Subcutaneous abdominal adipose tissue (tissue), 5 donors: ENCODE measurements at regions not wholly inside any gene's neighbourhood (a gene's known extent, or its start where the extent isn't known, plus 50 kb on each side); places are given as distances from the start of the nearest gene placed in this dataset.

Experiments used
- H3K27ac ChIP-seq: one replicate; pipeline ENCODE4 v1.7.0; 2013; ENCODE audit warnings: low read depth, mild to moderate bottlenecking, inconsistent platforms, low read length, moderate library complexity
- H3K27me3 ChIP-seq, 5 donors: one replicate each; pipeline ENCODE4 v1.7.0; 2013; ENCODE audit warnings: low read length in 5 of 5, inconsistent platforms in 1 of 5; ENCODE audit not compliant: control insufficient read depth in 5 of 5, insufficient read depth in 4 of 5
- H3K36me3 ChIP-seq, 5 donors: one replicate each; pipeline ENCODE4 v1.7.0; 2013; ENCODE audit warnings: low read length in 5 of 5; ENCODE audit not compliant: control insufficient read depth in 5 of 5, insufficient read depth in 5 of 5
- H3K4me1 ChIP-seq, 5 donors: one replicate each; pipeline ENCODE4 v1.7.0; 2013; ENCODE audit warnings: low read length in 5 of 5, mild to moderate bottlenecking in 3 of 5, moderate library complexity in 1 of 5; ENCODE audit not compliant: control insufficient read depth in 5 of 5, insufficient read depth in 5 of 5
- H3K4me3 ChIP-seq, 5 donors: one replicate each; pipeline ENCODE4 v1.7.0; 2013; ENCODE audit warnings: low read length in 5 of 5, low read depth in 1 of 5
- H3K9ac ChIP-seq, 5 donors: one replicate each; pipeline ENCODE4 v1.7.0; 2013; ENCODE audit warnings: low read length in 5 of 5, mild to moderate bottlenecking in 4 of 5, moderate library complexity in 3 of 5
- H3K9me3 ChIP-seq, 5 donors: one replicate each; pipeline ENCODE4 v1.7.0; 2013; ENCODE audit warnings: low read length in 5 of 5; ENCODE audit not compliant: control insufficient read depth in 5 of 5
- donor health status: healthy.
- donor health status: healthy.
- donor health status: healthy.
- donor health status: healthy.
- donor health status: healthy.

GRCh38 chr12:42785944-42786343, 196.4 kb upstream of the PRICKLE1 start:
- H3K27me3 ChIP-seq, result no peaks in the 10 kb centered on the region
- no peaks in the 10 kb centered on the region for H3K9me3 ChIP-seq
- H3K4me3 ChIP-seq, result no peak overlapping the region
- H3K27ac ChIP-seq, result no peak overlapping the region
- peaks cover 0 to under 1% (median 0%) of the 10 kb centered on the region in 5 donors for H3K4me1 ChIP-seq
- H3K36me3 ChIP-seq, result no peaks in the 10 kb centered on the region
- no peak overlapping the region for H3K9ac ChIP-seq

GRCh38 chr12:42780671-42781070, 191.1 kb upstream of the PRICKLE1 start:
- Histone ChIP-seq H3K4me1 (peaks cover 0 to 17% (median 10%) of the 10 kb centered on the region in 5 donors), H3K36me3 (no peaks in the 10 kb centered on the region), H3K27me3 (no peaks in the 10 kb centered on the region), H3K9ac (no peak overlapping the region), H3K4me3 (no peak overlapping the region), H3K27ac (no peak overlapping the region), H3K9me3 (no peaks in the 10 kb centered on the region)

DNA sequence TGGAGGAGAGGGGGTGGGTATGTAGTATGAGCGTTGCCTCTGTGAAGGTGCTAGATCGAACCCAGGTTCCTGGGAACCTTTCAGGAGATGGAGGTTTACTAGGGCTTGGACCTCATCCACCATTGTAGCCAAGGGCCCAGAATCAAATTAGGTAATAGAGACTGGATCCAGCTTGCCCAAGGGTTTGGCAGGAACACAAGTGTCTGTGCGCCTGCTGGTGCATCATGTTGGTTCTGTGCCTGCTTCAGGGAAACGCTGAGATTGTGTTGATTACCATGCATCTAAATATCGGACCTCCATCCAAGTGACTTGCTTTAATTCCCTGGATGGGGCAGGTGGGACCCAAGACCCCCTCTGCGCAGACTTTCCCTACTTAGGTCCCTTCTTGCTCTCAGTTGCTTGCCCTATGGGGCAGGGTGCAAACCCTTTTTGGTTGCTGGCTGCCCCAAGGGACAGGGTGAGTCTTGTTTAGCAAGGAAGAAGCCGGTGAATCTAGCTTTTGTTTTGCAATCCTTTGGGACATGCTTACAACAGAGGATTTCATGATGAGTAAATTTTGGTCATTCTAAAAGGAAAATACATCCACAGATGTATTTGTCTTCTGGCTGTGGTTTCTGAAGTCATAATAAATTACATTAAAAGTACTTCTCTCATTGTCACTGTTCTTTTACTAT, 189.8 kb upstream of the PRICKLE1 start:
- no peak overlapping the region for H3K27ac ChIP-seq
- peak overlapping the region in 1 of 5 donors; percentile 20 for H3K4me3 ChIP-seq
- H3K9ac ChIP-seq, result no peak overlapping the region
- peaks cover 0 to 17% (median 10%) of the 10 kb centered on the region in 5 donors for H3K4me1 ChIP-seq
- no peaks in the 10 kb centered on the region for H3K9me3 ChIP-seq
- no peaks in the 10 kb centered on the region for H3K27me3 ChIP-seq
- H3K36me3 ChIP-seq, result no peaks in the 10 kb centered on the region

DNA sequence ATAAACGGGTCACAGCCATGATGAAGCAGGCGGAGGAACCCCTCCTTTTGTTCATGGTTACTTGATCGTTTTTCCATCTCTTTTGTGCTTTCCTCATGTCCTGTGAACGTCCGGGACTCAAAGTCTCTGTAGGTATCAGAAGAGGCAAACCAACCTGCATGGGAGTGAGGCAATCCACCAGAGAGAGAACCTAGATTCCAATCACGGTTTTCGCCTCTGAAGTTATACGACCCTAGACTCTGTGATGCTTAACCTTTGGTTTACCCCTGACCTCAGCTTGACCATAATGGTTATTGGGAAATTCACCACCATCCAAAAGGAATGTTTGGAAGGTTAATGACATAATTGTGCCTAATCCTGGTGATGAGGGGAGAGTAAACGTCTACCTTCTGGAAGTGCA, 186.8 kb upstream of the PRICKLE1 start:
- Histone ChIP-seq H3K9ac (no peak overlapping the region), H3K9me3 (peaks cover 2 to 9% (median 3%) of the 10 kb centered on the region in 5 donors), H3K4me1 (peaks cover 0 to 17% (median 10%) of the 10 kb centered on the region in 5 donors), H3K27ac (no peak overlapping the region), H3K27me3 (no peaks in the 10 kb centered on the region), H3K4me3 (no peak overlapping the region), H3K36me3 (no peaks in the 10 kb centered on the region)

GRCh38 chr12:42774238-42774637, 184.7 kb upstream of the PRICKLE1 start:
- H3K9ac ChIP-seq, result no peak overlapping the region
- peaks cover 2 to 9% (median 3%) of the 10 kb centered on the region in 5 donors for H3K9me3 ChIP-seq
- H3K4me1 ChIP-seq, result peaks cover 0 to 8% (median 1%) of the 10 kb centered on the region in 5 donors
- no peak overlapping the region for H3K4me3 ChIP-seq
- no peaks in the 10 kb centered on the region for H3K36me3 ChIP-seq
- no peaks in the 10 kb centered on the region for H3K27me3 ChIP-seq
- H3K27ac ChIP-seq, result no peak overlapping the region

DNA sequence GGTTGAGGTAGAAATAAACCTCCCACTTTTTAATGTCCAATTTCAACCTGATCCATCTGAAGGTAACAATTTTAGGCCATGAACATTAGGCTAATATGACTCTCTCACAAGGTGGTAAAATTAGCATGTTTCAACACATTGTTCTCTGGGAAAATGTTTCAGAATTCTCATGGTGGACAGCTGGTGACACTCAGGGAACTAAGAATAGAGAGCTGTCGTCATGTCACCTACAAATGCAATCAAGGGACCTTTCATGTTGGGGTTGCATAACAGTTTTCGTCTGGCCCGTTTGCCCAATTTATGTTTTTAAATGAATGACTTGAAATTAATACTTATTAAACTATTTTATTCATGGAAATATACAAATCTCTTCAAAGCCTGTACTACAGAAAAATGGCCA, 180.7 kb upstream of the PRICKLE1 start:
- no peak overlapping the region for H3K9ac ChIP-seq
- no peaks in the 10 kb centered on the region for H3K36me3 ChIP-seq
- H3K9me3 ChIP-seq, result peaks cover 2 to 9% (median 3%) of the 10 kb centered on the region in 5 donors
- H3K27me3 ChIP-seq, result no peaks in the 10 kb centered on the region
- H3K4me1 ChIP-seq, result no peaks in the 10 kb centered on the region
- H3K27ac ChIP-seq, result no peak overlapping the region
- no peak overlapping the region for H3K4me3 ChIP-seq

- no peak overlapping the region for H3K27ac ChIP-seq
- peaks cover 2 to 9% (median 3%) of the 10 kb centered on the region in 5 donors for H3K9me3 ChIP-seq
- H3K4me1 ChIP-seq, result no peaks in the 10 kb centered on the region
- H3K36me3 ChIP-seq, result no peaks in the 10 kb centered on the region
- no peaks in the 10 kb centered on the region for H3K27me3 ChIP-seq
- no peak overlapping the region for H3K9ac ChIP-seq
- H3K4me3 ChIP-seq, result no peak overlapping the region
Measured at GRCh38 chr12:42769455-42769854, 179.9 kb upstream of the PRICKLE1 start.

DNA sequence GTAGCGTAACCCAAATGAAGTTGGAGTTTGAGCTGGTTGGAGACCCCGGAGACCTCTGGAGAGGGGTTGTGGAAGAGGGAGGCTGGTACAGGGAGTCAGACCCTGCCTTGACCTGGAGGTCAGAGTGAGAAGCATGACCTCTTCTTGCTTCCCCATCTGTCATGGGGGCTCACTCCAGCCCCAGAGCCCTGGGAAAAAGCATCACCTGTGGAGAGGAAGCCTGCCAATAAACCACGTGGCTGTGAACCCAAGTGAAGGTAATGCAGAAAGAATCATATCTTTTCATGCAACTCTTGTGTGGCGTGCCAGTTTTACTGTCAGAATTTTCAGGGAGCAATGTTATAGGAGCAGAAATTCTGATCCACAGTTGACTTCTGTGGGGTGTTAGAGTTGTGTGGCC, 178.5 kb upstream of the PRICKLE1 start:
- H3K9me3 ChIP-seq, result peaks cover 2 to 9% (median 3%) of the 10 kb centered on the region in 5 donors
- no peak overlapping the region for H3K9ac ChIP-seq
- no peak overlapping the region for H3K27ac ChIP-seq
- H3K4me3 ChIP-seq, result no peak overlapping the region
- no peaks in the 10 kb centered on the region for H3K4me1 ChIP-seq
- no peaks in the 10 kb centered on the region for H3K27me3 ChIP-seq
- no peaks in the 10 kb centered on the region for H3K36me3 ChIP-seq

- no peaks in the 10 kb centered on the region for H3K27me3 ChIP-seq
- H3K4me3 ChIP-seq, result no peak overlapping the region
- H3K9me3 ChIP-seq, result peaks cover 2 to 9% (median 3%) of the 10 kb centered on the region in 5 donors
- H3K4me1 ChIP-seq, result peaks cover 0 to 2% (median 0%) of the 10 kb centered on the region in 5 donors
- no peak overlapping the region for H3K27ac ChIP-seq
- H3K36me3 ChIP-seq, result no peaks in the 10 kb centered on the region
- no peak overlapping the region for H3K9ac ChIP-seq
Measured at GRCh38 chr12:42767326-42767954, 177.9 kb upstream of the PRICKLE1 start.

- H3K9me3 ChIP-seq, result peaks cover 0 to 3% (median 0%) of the 10 kb centered on the region in 5 donors
- no peak overlapping the region for H3K9ac ChIP-seq
Measured at GRCh38 chr12:42766754-42767153, 177.2 kb upstream of the PRICKLE1 start.

More at GRCh38 chr12:42766754-42767153, 177.2 kb upstream of the PRICKLE1 start:
- no peaks in the 10 kb centered on the region for H3K27me3 ChIP-seq
- H3K4me3 ChIP-seq, result no peak overlapping the region
- H3K27ac ChIP-seq, result no peak overlapping the region
- peaks cover 0 to 9% (median 7%) of the 10 kb centered on the region in 5 donors for H3K4me1 ChIP-seq
- no peaks in the 10 kb centered on the region for H3K36me3 ChIP-seq
